K562 (cell line): ENCODE measurements at regions not wholly inside any gene's neighbourhood (a gene's known extent, or its start where the extent isn't known, plus 50 kb on each side); places are given as distances from the start of the nearest gene placed in this dataset.

Source experiments
- ATAC-seq: fragments of 200-7000 bp; cut with Tn5 transposase; 3 replicates; pipeline ENCODE4 v1.9.1; 2020; ENCODE audit warnings: moderate library complexity
- BruUV-seq: library from RNA; stranded (reverse); fragments of 400-500 nt; replicated peaks from 2 replicates; lab custom pipeline; 2021; lab: Mats Ljungman, UMichigan
- CTCF ChIA-PET: fragments of 300-600 bp; formaldehyde crosslinking; extraction: SDS; loops from one replicate; lab custom pipeline; 2021; ENCODE audit warnings: low intra/inter-chr PET ratio; lab: Yijun Ruan, JAX
- POLR2A ChIA-PET: fragments of 300-600, 350-650 bp; sonication (Branson Sonifier 250); formaldehyde crosslinking; extraction: SDS; loops from one replicate; lab custom pipeline; 2021; ENCODE audit warnings: antibody characterized with exemption, inconsistent platforms; lab: Yijun Ruan, JAX
- DNase-seq, 4 experiments: peaks; one replicate each; pipeline versions ENCODE4 v3.0.0 to v3.0.0-alpha.2; 2011 to 2018; ENCODE audit warnings: low spot score in 3 of 4, mixed read lengths in 3 of 4; ENCODE audit errors: extremely low read depth in 1 of 4
- FAIRE-seq: peaks from 2 replicates; lab custom pipeline; 2011; peaks lifted over from hg19 to GRCh38; lab: Jason Lieb, UNC
- H2AFZ ChIP-seq: 2 replicates; pipeline ENCODE4 v1.6.0; 2011; ENCODE audit warnings: low read depth, low read length, control low read depth, inconsistent platforms
- H3K27ac ChIP-seq: fragments of 200-600 bp; 3 replicates; pipeline ENCODE4 v1.8.0; 2011; ENCODE audit warnings: low read depth, mild to moderate bottlenecking, control low read depth, inconsistent platforms, low read length, moderate library complexity, mixed read lengths; ENCODE audit errors: extremely low read depth
- H3K27me3 ChIP-seq, 2 experiments: fragments of 300-600 bp in 1 of 2; 2 replicates in 1 of 2; 3 replicates in 1 of 2; pipeline versions ENCODE4 v1.6.0 to v1.8.0; 2011; ENCODE audit warnings: inconsistent platforms in 2 of 2, low read length in 2 of 2, mild to moderate bottlenecking in 1 of 2, mixed read lengths in 1 of 2, moderate library complexity in 1 of 2; ENCODE audit not compliant: control insufficient read depth in 2 of 2, insufficient read depth in 2 of 2
- H3K36me3 ChIP-seq: fragments of 300-600 bp; 3 replicates; pipeline ENCODE4 v1.8.0; 2011; ENCODE audit warnings: mild to moderate bottlenecking, low read length, inconsistent platforms; ENCODE audit not compliant: control insufficient read depth, insufficient read depth
- H3K4me1 ChIP-seq, 2 experiments: fragments of 200-600 bp in 1 of 2; replicated peaks in 1 of 2; 2 replicates in 1 of 2; 3 replicates in 1 of 2; pipeline versions ENCODE4 v1.5.1 to v1.8.0; 2011; ENCODE audit warnings: inconsistent platforms in 2 of 2, low read length in 2 of 2, mild to moderate bottlenecking in 1 of 2, mixed read lengths in 1 of 2, moderate library complexity in 1 of 2; ENCODE audit not compliant: control insufficient read depth in 2 of 2, insufficient read depth in 2 of 2
- H3K4me2 ChIP-seq: 2 replicates; pipeline ENCODE4 v1.6.1; 2011; ENCODE audit warnings: low read length, control low read depth, inconsistent platforms, mixed read lengths; ENCODE audit not compliant: insufficient read depth
- H3K4me3 ChIP-seq: fragments of 200-600 bp; sonication (generic), shearing (Covaris generic); 2 replicates; pipeline ENCODE4 v1.5.1; 2016; ENCODE audit warnings: control low read depth, inconsistent platforms
- H3K79me2 ChIP-seq: fragments of 200-600 bp; 3 replicates; pipeline ENCODE4 v1.8.0; 2011; ENCODE audit warnings: low read length, inconsistent platforms; ENCODE audit not compliant: control insufficient read depth, insufficient read depth
- H3K9ac ChIP-seq, 2 experiments: 2 replicates each; pipeline versions ENCODE4 v1.6.0 to v1.6.1; 2011; ENCODE audit warnings: low read depth in 2 of 2, low read length in 2 of 2, control low read depth in 1 of 2, inconsistent platforms in 1 of 2, mild to moderate bottlenecking in 1 of 2, mixed read lengths in 1 of 2; ENCODE audit not compliant: insufficient read depth in 1 of 2
- H3K9me1 ChIP-seq: one replicate; pipeline ENCODE4 v1.6.0; 2011; ENCODE audit warnings: inconsistent platforms, mild to moderate bottlenecking, low read length, moderate library complexity; ENCODE audit not compliant: control insufficient read depth, insufficient read depth
- H3K9me3 ChIP-seq: replicated peaks from 2 replicates; pipeline ENCODE4 v1.5.1; 2011; ENCODE audit warnings: low read depth, low read length, inconsistent platforms; ENCODE audit not compliant: control insufficient read depth, insufficient read depth
- H4K20me1 ChIP-seq: replicated peaks from 2 replicates; pipeline ENCODE4 v1.6.1; 2011; ENCODE audit warnings: low read length, inconsistent platforms, mixed read lengths; ENCODE audit not compliant: control insufficient read depth, insufficient read depth
- CBFA2T3 ChIP-seq: fragments of 450-650 bp; IDR thresholded peaks from 2 replicates; pipeline ENCODE4 v1.6.1; 2017
- HNRNPL ChIP-seq: fragments of 200-400 bp; formaldehyde crosslinking; IDR thresholded peaks from 2 replicates; pipeline ENCODE4 v1.6.1; 2017; ENCODE audit warnings: low read depth, mild to moderate bottlenecking, low read length
- NCOA6 ChIP-seq: fragments of 450-650 bp; IDR thresholded peaks from 2 replicates; pipeline ENCODE4 v1.6.1; 2017; ENCODE audit warnings: mild to moderate bottlenecking
- POLR2A ChIP-seq: fragments of 450-650 bp; conservative IDR thresholded peaks from 2 replicates; pipeline ENCODE4 v1.6.1; 2016
- POLR2AphosphoS5 ChIP-seq: IDR thresholded peaks from 2 replicates; pipeline ENCODE4 v1.6.1; 2011; ENCODE audit warnings: mild to moderate bottlenecking, low read depth, low read length, moderate library complexity; ENCODE audit not compliant: control insufficient read depth, insufficient read depth
- PPARD ChIP-seq: fragments of 250-450 bp; sonication (Bioruptor Pico); IDR thresholded peaks from 2 replicates; pipeline ENCODE4 v1.8.0; 2022; ENCODE audit warnings: inconsistent platforms, mild to moderate bottlenecking, moderate library complexity
- PRPF4 ChIP-seq: fragments of 200-400 bp; formaldehyde crosslinking; IDR thresholded peaks from one replicate; pipeline ENCODE4 v1.6.1; 2017; ENCODE audit warnings: low read length, low read depth, mild to moderate bottlenecking; ENCODE audit not compliant: insufficient read depth, poor library complexity, severe bottlenecking
- SIN3A ChIP-seq, 2 experiments: fragments of 150-350 bp in 1 of 2; IDR thresholded peaks; 2 replicates each; pipeline ENCODE4 v1.6.1; 2011 to 2016; ENCODE audit warnings: borderline replicate concordance in 2 of 2, low read depth in 2 of 2, low read length in 2 of 2, mild to moderate bottlenecking in 2 of 2, moderate library complexity in 2 of 2; ENCODE audit not compliant: control insufficient read depth in 1 of 2
- ZBTB7A ChIP-seq: IDR thresholded peaks from 2 replicates; pipeline ENCODE4 v1.6.1; 2011; ENCODE audit warnings: low read depth, mild to moderate bottlenecking, low read length, moderate library complexity, borderline replicate concordance; ENCODE audit not compliant: control insufficient read depth
- ZNF57 ChIP-seq: fragments of 450-650 bp; formaldehyde crosslinking; IDR thresholded peaks from 2 replicates; pipeline ENCODE4 v1.4.0; 2020; ENCODE audit warnings: mild to moderate bottlenecking, moderate library complexity
- ZNF699 ChIP-seq: fragments of 250-450 bp; sonication (Bioruptor Pico); IDR thresholded peaks from 2 replicates; pipeline ENCODE4 v1.8.0; 2021; ENCODE audit warnings: mild to moderate bottlenecking, moderate library complexity; ENCODE audit not compliant: insufficient replicate concordance
- WGBS: fragments of 100-300 bp; shearing (Covaris generic); methylation state at CpG from one replicate; pipeline ENCODE4 v1.1.6; 2016; ENCODE audit warnings: low coverage, mixed read lengths; ENCODE audit not compliant: insufficient coverage; ENCODE audit errors: missing lambda C conversion rate; 5-methylcytosine and 5-hydroxymethylcytosine counted together
- in situ Hi-C: fragments of 300-500 bp; cut with MboI; formaldehyde crosslinking; loops from 4 replicates; pipeline ENCODE4 v1.15.0; 2018; ENCODE audit warnings: inconsistent platforms, mixed read lengths
- intact Hi-C: fragments of 100-400 bp; cut with micrococcal nuclease; formaldehyde crosslinking; loops from 2 replicates; pipeline ENCODE4 v1.14.2; 2022
- TF ChIP-seq, protein P1 (sequence below), 3 experiments: fragments of 200-800 bp in 1 of 3; sonication (Bioruptor generic) in 1 of 3; sonication (generic) in 1 of 3; formaldehyde crosslinking in 1 of 3; IDR thresholded peaks; 2 replicates each; pipeline versions ENCODE4 v1.6.1 to v1.8.0; 2016 to 2022; ENCODE audit warnings: mild to moderate bottlenecking in 2 of 3, missing compliant biosample characterization in 2 of 3, missing genetic modification characterization in 2 of 3, missing genetic modification reagents in 1 of 3
- TF ChIP-seq, protein P2 (sequence below), 2 experiments: fragments of 450-650 bp in 1 of 2; IDR thresholded peaks; 2 replicates each; pipeline ENCODE4 v1.6.1; 2011 to 2017; ENCODE audit warnings: low read depth in 2 of 2, antibody characterized with exemption in 1 of 2, borderline replicate concordance in 1 of 2, low read length in 1 of 2, mild to moderate bottlenecking in 1 of 2, mixed read lengths in 1 of 2; ENCODE audit not compliant: control insufficient read depth in 1 of 2

DNA sequence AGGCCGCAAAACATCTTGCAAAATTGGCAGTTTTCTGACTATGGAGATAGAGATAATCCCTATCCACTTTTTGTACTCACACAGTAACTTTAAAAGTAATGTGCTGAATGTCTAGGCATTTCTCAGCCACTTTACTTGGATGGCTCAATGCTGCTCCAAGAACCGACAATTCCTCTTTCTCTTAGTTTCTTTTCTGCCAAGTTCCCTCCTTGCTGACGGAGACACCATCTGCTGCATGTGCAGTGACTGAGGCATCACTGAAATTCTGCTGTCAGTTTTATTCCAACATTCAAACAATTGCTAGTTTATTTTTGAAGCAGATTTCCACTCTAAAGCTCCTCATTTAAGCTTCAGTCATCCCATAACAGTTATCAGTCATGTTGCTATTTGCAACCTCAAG lies 116.0 kb upstream of the RBMS3 start:
- no peak overlapping the region for H3K9ac ChIP-seq
- H3K36me3 ChIP-seq: no peaks in the 10 kb centered on the region
- no peak overlapping the region for H2AFZ ChIP-seq
- WGBS: 2% methylated on average over 3 of the region's 3 CpGs
- H3K4me3 ChIP-seq: no peak overlapping the region
- H3K27ac ChIP-seq: no peak overlapping the region
- in situ Hi-C loops: no loop called here
- ATAC-seq (no peak), FAIRE-seq (no peak), DNase-seq (no peak)
- H3K4me1 ChIP-seq: no peaks in the 10 kb centered on the region
- H4K20me1 ChIP-seq: no peaks in the 10 kb centered on the region
- H3K27me3 ChIP-seq: no peaks in the 10 kb centered on the region
- no peak overlapping the region for H3K4me2 ChIP-seq
- ChIA-PET POLR2A (no interaction called here), CTCF (no interaction called here)
- intact Hi-C loops: no loop called here
- no peak for TF ChIP-seq CBFA2T3
- TF ChIP-seq ZNF57 (CRISPR knock-in tag): no peak
- TF ChIP-seq ZBTB7A: no peak
- no peak for TF ChIP-seq NCOA6
- no peak for TF ChIP-seq POLR2A
- TF ChIP-seq PPARD: no peak
- no peak for TF ChIP-seq PRPF4
- TF ChIP-seq, protein P1, sequence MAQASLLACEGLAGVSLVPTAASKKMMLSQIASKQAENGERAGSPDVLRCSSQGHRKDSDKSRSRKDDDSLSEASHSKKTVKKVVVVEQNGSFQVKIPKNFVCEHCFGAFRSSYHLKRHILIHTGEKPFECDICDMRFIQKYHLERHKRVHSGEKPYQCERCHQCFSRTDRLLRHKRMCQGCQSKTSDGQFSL (CRISPR knock-in tag; IDR thresholded peaks at IDR 0.05): no peak
- TF ChIP-seq, protein P1 (tag; IDR thresholded peaks at IDR 0.05): no peak
- TF ChIP-seq POLR2AphosphoS5: no peak
- TF ChIP-seq HNRNPL: no peak
- TF ChIP-seq, protein P2, sequence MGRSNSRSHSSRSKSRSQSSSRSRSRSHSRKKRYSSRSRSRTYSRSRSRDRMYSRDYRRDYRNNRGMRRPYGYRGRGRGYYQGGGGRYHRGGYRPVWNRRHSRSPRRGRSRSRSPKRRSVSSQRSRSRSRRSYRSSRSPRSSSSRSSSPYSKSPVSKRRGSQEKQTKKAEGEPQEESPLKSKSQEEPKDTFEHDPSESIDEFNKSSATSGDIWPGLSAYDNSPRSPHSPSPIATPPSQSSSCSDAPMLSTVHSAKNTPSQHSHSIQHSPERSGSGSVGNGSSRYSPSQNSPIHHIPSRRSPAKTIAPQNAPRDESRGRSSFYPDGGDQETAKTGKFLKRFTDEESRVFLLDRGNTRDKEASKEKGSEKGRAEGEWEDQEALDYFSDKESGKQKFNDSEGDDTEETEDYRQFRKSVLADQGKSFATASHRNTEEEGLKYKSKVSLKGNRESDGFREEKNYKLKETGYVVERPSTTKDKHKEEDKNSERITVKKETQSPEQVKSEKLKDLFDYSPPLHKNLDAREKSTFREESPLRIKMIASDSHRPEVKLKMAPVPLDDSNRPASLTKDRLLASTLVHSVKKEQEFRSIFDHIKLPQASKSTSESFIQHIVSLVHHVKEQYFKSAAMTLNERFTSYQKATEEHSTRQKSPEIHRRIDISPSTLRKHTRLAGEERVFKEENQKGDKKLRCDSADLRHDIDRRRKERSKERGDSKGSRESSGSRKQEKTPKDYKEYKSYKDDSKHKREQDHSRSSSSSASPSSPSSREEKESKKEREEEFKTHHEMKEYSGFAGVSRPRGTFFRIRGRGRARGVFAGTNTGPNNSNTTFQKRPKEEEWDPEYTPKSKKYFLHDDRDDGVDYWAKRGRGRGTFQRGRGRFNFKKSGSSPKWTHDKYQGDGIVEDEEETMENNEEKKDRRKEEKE (IDR thresholded peaks at IDR 0.05; ENCODE audit: borderline replicate concordance in 1 of 2, control insufficient read depth in 1 of 2, low read depth in 2 of 2, low read length in 1 of 2): no peak
- TF ChIP-seq ZNF699: no peak
- no peak for TF ChIP-seq SIN3A (IDR thresholded peaks at IDR 0.05; ENCODE audit: borderline replicate concordance in 2 of 2, control insufficient read depth in 1 of 2, low read depth in 2 of 2, low read length in 2 of 2)
- H3K9me3 ChIP-seq: 0 out of 2 replicates have a peak, but pooled peaks cover 3% of the 10 kb centered on the region
- H3K79me2 ChIP-seq: no peaks in the 10 kb centered on the region
- no TSS peak for BruUV-seq
- no peaks in the 10 kb centered on the region for H3K9me1 ChIP-seq
